Choroid plexus epithelial cell (primary cell): ENCODE measurements at regions not wholly inside any gene's neighbourhood (a gene's known extent, or its start where the extent isn't known, plus 50 kb on each side); places are given as distances from the start of the nearest gene placed in this dataset.

ENCODE experiments used
- DNase-seq: peaks from one replicate; pipeline ENCODE4 v3.0.0-alpha.2; 2010; ENCODE audit warnings: low read depth
- H3K4me3 ChIP-seq: 2 replicates; pipeline ENCODE4 v1.5.1; 2011; ENCODE audit warnings: low read depth, mild to moderate bottlenecking, control low read depth, low read length, moderate library complexity
- TF ChIP-seq, protein P1 (sequence below): conservative IDR thresholded peaks from 2 replicates; pipeline ENCODE4 v1.5.1; 2011; ENCODE audit warnings: low read depth, mild to moderate bottlenecking, control low read depth, inconsistent platforms, low read length, moderate library complexity

DNA sequence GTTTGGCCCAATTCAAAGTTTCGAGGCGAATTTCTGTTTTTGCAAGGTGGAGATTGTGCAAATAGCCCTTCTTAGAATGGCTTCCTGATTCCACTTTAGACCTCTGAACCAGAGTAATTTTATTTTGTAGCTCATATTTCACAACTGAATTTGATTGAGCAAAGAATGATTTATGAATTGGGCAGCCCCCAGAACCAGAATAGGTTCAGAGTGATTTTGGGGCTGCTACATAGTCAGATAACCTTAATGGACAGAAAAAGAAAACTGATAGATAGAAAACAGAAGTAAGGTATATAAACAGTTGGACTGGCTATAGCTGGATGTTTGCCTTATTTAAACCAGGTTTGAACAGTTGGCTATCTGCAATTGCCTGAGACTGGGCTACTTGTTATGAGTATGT, 156.6 kb downstream of the YIPF5 start:
- DNase-seq = no peak
- TF ChIP-seq, protein P1, sequence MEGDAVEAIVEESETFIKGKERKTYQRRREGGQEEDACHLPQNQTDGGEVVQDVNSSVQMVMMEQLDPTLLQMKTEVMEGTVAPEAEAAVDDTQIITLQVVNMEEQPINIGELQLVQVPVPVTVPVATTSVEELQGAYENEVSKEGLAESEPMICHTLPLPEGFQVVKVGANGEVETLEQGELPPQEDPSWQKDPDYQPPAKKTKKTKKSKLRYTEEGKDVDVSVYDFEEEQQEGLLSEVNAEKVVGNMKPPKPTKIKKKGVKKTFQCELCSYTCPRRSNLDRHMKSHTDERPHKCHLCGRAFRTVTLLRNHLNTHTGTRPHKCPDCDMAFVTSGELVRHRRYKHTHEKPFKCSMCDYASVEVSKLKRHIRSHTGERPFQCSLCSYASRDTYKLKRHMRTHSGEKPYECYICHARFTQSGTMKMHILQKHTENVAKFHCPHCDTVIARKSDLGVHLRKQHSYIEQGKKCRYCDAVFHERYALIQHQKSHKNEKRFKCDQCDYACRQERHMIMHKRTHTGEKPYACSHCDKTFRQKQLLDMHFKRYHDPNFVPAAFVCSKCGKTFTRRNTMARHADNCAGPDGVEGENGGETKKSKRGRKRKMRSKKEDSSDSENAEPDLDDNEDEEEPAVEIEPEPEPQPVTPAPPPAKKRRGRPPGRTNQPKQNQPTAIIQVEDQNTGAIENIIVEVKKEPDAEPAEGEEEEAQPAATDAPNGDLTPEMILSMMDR = no peak
- H3K4me3 ChIP-seq = no peak overlapping the region

DNA sequence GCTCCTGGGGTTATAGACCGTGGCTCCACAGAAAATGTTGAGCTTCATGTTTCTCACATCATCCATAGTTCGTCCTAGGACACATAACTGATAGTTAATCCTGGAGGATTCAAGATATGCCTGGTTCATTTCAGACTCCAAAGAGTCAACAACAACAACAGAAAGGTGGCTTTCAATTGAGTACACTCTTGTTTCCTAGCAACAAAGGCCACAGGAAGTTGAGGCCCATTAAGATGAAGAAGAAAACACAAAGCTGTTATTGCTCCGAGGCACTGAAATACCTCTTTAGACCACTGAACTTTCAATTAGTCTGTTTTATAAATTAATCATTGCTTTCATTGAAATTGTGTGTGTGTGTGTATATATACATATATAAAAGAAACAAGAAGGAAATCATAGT, 154.5 kb downstream of the YIPF5 start:
- TF ChIP-seq, protein P1 = no peak
- no peak overlapping the region for H3K4me3 ChIP-seq
- DNase-seq = no peak

- TF ChIP-seq, protein P1 = no peak
- DNase-seq = no peak
- no peak overlapping the region for H3K4me3 ChIP-seq
These were observed 153.3 kb downstream of the YIPF5 start for GRCh38 chr5:144017119-144017518.

DNA sequence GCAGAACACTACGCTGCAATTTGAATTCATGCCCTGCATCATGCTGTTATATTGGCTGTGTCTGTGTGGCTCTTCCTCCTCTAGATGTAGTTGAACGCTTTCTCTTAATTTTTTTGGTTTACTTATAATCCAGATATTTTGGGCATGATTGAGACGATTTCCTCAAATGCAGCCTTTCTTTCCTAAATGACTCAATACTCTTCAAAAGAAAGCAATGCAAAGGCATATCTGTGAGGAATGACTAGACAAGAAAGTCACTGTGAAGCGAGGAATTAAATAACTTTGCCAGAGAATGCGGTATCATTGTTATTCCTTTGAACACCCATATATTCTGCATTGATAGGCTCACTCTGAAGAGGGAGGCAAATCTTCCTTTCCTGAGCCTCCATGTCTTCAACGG, 152.8 kb downstream of the YIPF5 start:
- no peak for DNase-seq
- H3K4me3 ChIP-seq = no peak overlapping the region
- TF ChIP-seq, protein P1 = no peak

- DNase-seq = no peak
- TF ChIP-seq, protein P1 = no peak
- no peak overlapping the region for H3K4me3 ChIP-seq
These were observed 146.4 kb downstream of the YIPF5 start for GRCh38 chr5:144024090-144024489.

- DNase-seq = no peak
- TF ChIP-seq, protein P1 = no peak
These were observed 145.9 kb downstream of the YIPF5 start for GRCh38 chr5:144024545-144024944.

GRCh38 chr5:144026286-144026685, 144.2 kb downstream of the YIPF5 start:
- TF ChIP-seq, protein P1 = no peak
- DNase-seq = no peak
- H3K4me3 ChIP-seq = no peak overlapping the region

More at GRCh38 chr5:144024545-144024944, 145.9 kb downstream of the YIPF5 start:
- no peak overlapping the region for H3K4me3 ChIP-seq
